ENCODE measurements at regions not wholly inside any gene's neighbourhood (a gene's known extent, or its start where the extent isn't known, plus 50 kb on each side); places are given as distances from the start of the nearest gene placed in this dataset.

GRCh38 chr13:34833562-34834182 is 108.4 kb upstream of the NBEA start:
- ChIA-PET CTCF (interaction anchor here (1.2 kb wide), 1 partner anchor 14 kb away, joined by 4 read pairs; no protein-coding TSS in a partner anchor), RAD21 (ENCODE audit: low non-redundant PET in 1 of 2, low total read pairs in 2 of 2, uncharacterized antibody in 2 of 2, unreplicated experiment in 2 of 2) (no interaction called here), POLR2A (no interaction called here)
- Histone ChIP-seq H3K4me2 (ENCODE audit: low read length) (no peak overlapping the region), H3K4me1 (ENCODE audit: control insufficient read depth in 1 of 2, insufficient read depth in 2 of 2, low read length in 2 of 2) (peaks cover 0 to 4% of the 10 kb centered on the region in 2 experiments; a peak in 1 of 4 replicates), H3K27me3 (ENCODE audit: insufficient read depth, low read length) (no peaks in the 10 kb centered on the region), H2AFZ (ENCODE audit: low read depth, low read length, poor library complexity, severe bottlenecking) (peak overlapping the region; percentile 63), H4K20me1 (ENCODE audit: insufficient read depth) (no peaks in the 10 kb centered on the region), H3K9me2 (ENCODE audit: insufficient read depth) (no peaks in the 10 kb centered on the region), H3K27ac (ENCODE audit: low read depth, low read length) (no peak overlapping the region), H3K9ac (ENCODE audit: low read length) (no peak overlapping the region), H3K9me3 (ENCODE audit: control insufficient read depth in 1 of 2, insufficient read depth in 1 of 2, low read depth in 1 of 2, low read length in 2 of 2) (no peaks in the 10 kb centered on the region), H3K79me2 (ENCODE audit: insufficient read depth, low read length) (no peaks in the 10 kb centered on the region), H3K4me3 (replicated peaks in 1 of 2; ENCODE audit: low read depth in 1 of 2, low read length in 2 of 2) (no peak overlapping the region), H3K36me3 (ENCODE audit: control insufficient read depth in 1 of 2, insufficient read depth in 2 of 2, low read length in 2 of 2) (no peaks in the 10 kb centered on the region)
- ATAC-seq: peak; percentile 100
- TF ChIP-seq RAD21 (IDR thresholded peaks at IDR 0.05; ENCODE audit: low read depth) (peak; percentile 27), CTCF (IDR thresholded peaks at IDR 0.05 in 2 of 3, conservative IDR thresholded peaks at IDR 0.05 in 1 of 3; ENCODE audit: borderline replicate concordance in 1 of 3, insufficient read depth in 1 of 3, low read depth in 2 of 3, low read length in 2 of 3) (peak in 2 of 3 experiments; percentile 49 to 57; a peak in 4 of 6 replicates), TCF7L2 (IDR thresholded peaks at IDR 0.05; ENCODE audit: borderline replicate concordance, extremely low read depth, insufficient read depth, insufficient read length) (no peak), CBX3 (IDR thresholded peaks at IDR 0.05; ENCODE audit: low read depth) (peak; percentile 29; the same call in 1 of the 2 replicates)
- BruUV-seq (replicated peaks): no TSS peak
- intact Hi-C loops (cut with micrococcal nuclease): loop anchor here (10.0 kb wide), 1 partner anchor 321 kb away; no protein-coding TSS in a partner anchor
- peak; percentile 10 for DNase-seq (ENCODE audit: low read depth, low spot score)

GRCh38 chr13:34842466-34842865 is 99.6 kb upstream of the NBEA start:
- ChIA-PET CTCF (no interaction called here), POLR2A (no interaction called here), RAD21 (ENCODE audit: low non-redundant PET in 1 of 2, low total read pairs in 2 of 2, uncharacterized antibody in 2 of 2, unreplicated experiment in 2 of 2) (no interaction called here)
- ATAC-seq (no peak), DNase-seq (ENCODE audit: low read depth, low spot score) (no peak)
- Histone ChIP-seq H3K36me3 (ENCODE audit: control insufficient read depth in 1 of 2, insufficient read depth in 2 of 2, low read length in 2 of 2) (no peaks in the 10 kb centered on the region), H3K9ac (ENCODE audit: low read length) (no peak overlapping the region), H3K4me1 (ENCODE audit: control insufficient read depth in 1 of 2, insufficient read depth in 2 of 2, low read length in 2 of 2) (peaks cover under 1 to 2% of the 10 kb centered on the region in 2 experiments; a peak in 1 of 4 replicates), H3K9me2 (ENCODE audit: insufficient read depth) (no peaks in the 10 kb centered on the region), H2AFZ (ENCODE audit: low read depth, low read length, poor library complexity, severe bottlenecking) (no peak overlapping the region), H3K79me2 (ENCODE audit: insufficient read depth, low read length) (no peaks in the 10 kb centered on the region), H3K4me3 (replicated peaks in 1 of 2; ENCODE audit: low read depth in 1 of 2, low read length in 2 of 2) (no peak overlapping the region), H3K9me3 (ENCODE audit: control insufficient read depth in 1 of 2, insufficient read depth in 1 of 2, low read depth in 1 of 2, low read length in 2 of 2) (no peaks in the 10 kb centered on the region), H4K20me1 (ENCODE audit: insufficient read depth) (no peaks in the 10 kb centered on the region), H3K27me3 (ENCODE audit: insufficient read depth, low read length) (no peaks in the 10 kb centered on the region), H3K27ac (ENCODE audit: low read depth, low read length) (no peak overlapping the region), H3K4me2 (ENCODE audit: low read length) (no peak overlapping the region)
- TF ChIP-seq ZNF274 (IDR thresholded peaks at IDR 0.05; ENCODE audit: low read depth, low read length) (no peak), SIN3A (IDR thresholded peaks at IDR 0.05; ENCODE audit: low read depth) (no peak), SRF (IDR thresholded peaks at IDR 0.05; ENCODE audit: low read depth) (no peak), EZH2phosphoT487 (IDR thresholded peaks at IDR 0.05; ENCODE audit: borderline replicate concordance) (no peak), CBX3 (IDR thresholded peaks at IDR 0.05; ENCODE audit: low read depth) (no peak)
- intact Hi-C loops (cut with micrococcal nuclease): no loop called here
- BruUV-seq (replicated peaks): no TSS peak
